ENCODE measurements at regions not wholly inside any gene's neighbourhood (a gene's known extent, or its start where the extent isn't known, plus 50 kb on each side); places are given as distances from the start of the nearest gene placed in this dataset.

- Histone ChIP-seq H3K9me2 (ENCODE audit: insufficient read depth, low read length) (no peaks in the 10 kb centered on the region), H3K4me3 (ENCODE audit: low read length) (no peak overlapping the region), H2AFZ (ENCODE audit: low read depth, low read length) (no peak overlapping the region), H3K27me3 (ENCODE audit: insufficient read depth, low read depth, low read length) (no peaks in the 10 kb centered on the region), H3F3A (ENCODE audit: insufficient read depth, low read length, poor library complexity, severe bottlenecking) (no peaks in the 10 kb centered on the region), H3K36me3 (ENCODE audit: insufficient read depth, low read length) (no peaks in the 10 kb centered on the region), H3K4me2 (ENCODE audit: low read length) (no peak overlapping the region), H3K9me3 (ENCODE audit: low read length) (no peaks in the 10 kb centered on the region), H3K9ac (ENCODE audit: low read length) (no peak overlapping the region), H3K79me2 (replicated peaks; ENCODE audit: insufficient read depth, low read length) (no peaks in the 10 kb centered on the region), H4K20me1 (ENCODE audit: insufficient read depth) (no peaks in the 10 kb centered on the region), H3K27ac (ENCODE audit: low read length) (no peak overlapping the region)
- TF ChIP-seq SMC3 (conservative IDR thresholded peaks at IDR 0.05; ENCODE audit: poor library complexity) (no peak), EZH2 (IDR thresholded peaks at IDR 0.05; ENCODE audit: borderline replicate concordance, insufficient read depth, low read length, poor library complexity, severe bottlenecking) (no peak), EP300 (conservative IDR thresholded peaks at IDR 0.05; ENCODE audit: poor library complexity, severe bottlenecking) (no peak), TAF1 (IDR thresholded peaks at IDR 0.05; ENCODE audit: low read depth) (no peak), CTCF (IDR thresholded peaks at IDR 0.05; ENCODE audit: poor library complexity, severe bottlenecking) (no peak)
Observed at GRCh38 chr14:82441270-82441669, 907.6 kb upstream of the SEL1L start.

- H3K79me2 ChIP-seq (replicated peaks; ENCODE audit: insufficient read depth, low read length) = no peaks in the 10 kb centered on the region
- H2AFZ ChIP-seq (ENCODE audit: low read depth, low read length) = no peak overlapping the region
- H4K20me1 ChIP-seq (ENCODE audit: insufficient read depth) = no peaks in the 10 kb centered on the region
- no peak overlapping the region for H3K4me3 ChIP-seq (ENCODE audit: low read length)
- H3F3A ChIP-seq (ENCODE audit: insufficient read depth, low read length, poor library complexity, severe bottlenecking) = peaks cover 2% of the 10 kb centered on the region
- peak overlapping the region; percentile 13 for H3K4me2 ChIP-seq (ENCODE audit: low read length)
- no peaks in the 10 kb centered on the region for H3K9me3 ChIP-seq (ENCODE audit: low read length)
- no peaks in the 10 kb centered on the region for H3K27me3 ChIP-seq (ENCODE audit: insufficient read depth, low read depth, low read length)
- H3K36me3 ChIP-seq (ENCODE audit: insufficient read depth, low read length) = no peaks in the 10 kb centered on the region
- peak overlapping the region; percentile 22 for H3K27ac ChIP-seq (ENCODE audit: low read length)
- TF ChIP-seq REST (IDR thresholded peaks at IDR 0.05; ENCODE audit: borderline replicate concordance) (peak; percentile 53), RAD21 (conservative IDR thresholded peaks at IDR 0.05) (no peak), CTCF (IDR thresholded peaks at IDR 0.05; ENCODE audit: poor library complexity, severe bottlenecking) (no peak), POLR2AphosphoS5 (IDR thresholded peaks at IDR 0.05) (peak; percentile 65), EP300 (conservative IDR thresholded peaks at IDR 0.05; ENCODE audit: poor library complexity, severe bottlenecking) (peak; percentile 63), SMC3 (conservative IDR thresholded peaks at IDR 0.05; ENCODE audit: poor library complexity) (no peak)
- no peak overlapping the region for H3K9ac ChIP-seq (ENCODE audit: low read length)
- H3K9me2 ChIP-seq (ENCODE audit: insufficient read depth, low read length) = no peaks in the 10 kb centered on the region
Observed at GRCh38 chr14:82445810-82446570, 912.3 kb upstream of the SEL1L start.
